Stomach (tissue), 8 donors: ENCODE measurements at regions not wholly inside any gene's neighbourhood (a gene's known extent, or its start where the extent isn't known, plus 50 kb on each side); places are given as distances from the start of the nearest gene placed in this dataset.

ENCODE experiments used
- DNase-seq, 2 donors: peaks; one replicate each; pipeline versions ENCODE4 v3.0.0 to v3.0.0-alpha.2; 2013 to 2019
- H3K27ac ChIP-seq, 5 donors: fragments of 200-600 bp in 4 of 5; sonication (generic) in 4 of 5; one replicate each; pipeline ENCODE4 v1.5.1; 2013 to 2019; ENCODE audit warnings: mild to moderate bottlenecking in 1 of 5, moderate library complexity in 1 of 5
- H3K27me3 ChIP-seq, 3 donors: fragments of 200-600 bp; sonication (generic); one replicate each; pipeline ENCODE4 v1.5.1; 2017 to 2019; ENCODE audit warnings: mixed run types in 1 of 3
- H3K36me3 ChIP-seq, 4 donors: fragments of 200-600 bp; sonication (generic); 1 replicate in 3 of 4; 2 replicates in 1 of 4; pipeline ENCODE4 v1.5.1; 2016 to 2019
- H3K4me1 ChIP-seq, 4 donors: fragments of 200-600 bp; sonication (generic); one replicate each; pipeline ENCODE4 v1.5.1; 2016 to 2019
- H3K4me3 ChIP-seq, 4 donors: fragments of 200-600 bp; sonication (generic) in 3 of 4; one replicate each; pipeline ENCODE4 v1.5.1; 2016 to 2019; ENCODE audit warnings: mild to moderate bottlenecking in 1 of 4
- H3K9me3 ChIP-seq, 4 donors: fragments of 200-600 bp; sonication (generic); one replicate each; pipeline ENCODE4 v1.5.1; 2016 to 2019
- EP300 ChIP-seq: sonication (generic); formaldehyde crosslinking; IDR thresholded peaks from one replicate; pipeline ENCODE4 v1.6.1; 2017; ENCODE audit warnings: antibody characterized with exemption
- POLR2A ChIP-seq, 4 donors: fragments of 450-650 bp; IDR thresholded peaks; one replicate each; pipeline ENCODE4 v1.6.1; 2016; ENCODE audit warnings: antibody characterized with exemption in 4 of 4, control low read depth in 2 of 4, mild to moderate bottlenecking in 1 of 4, moderate library complexity in 1 of 4
- POLR2AphosphoS5 ChIP-seq, 3 donors: sonication (generic); formaldehyde crosslinking; IDR thresholded peaks; one replicate each; pipeline ENCODE4 v1.6.1; 2016; ENCODE audit warnings: antibody characterized with exemption in 3 of 3
- WGBS, 5 donors: extraction: QIAGEN DNeasy Blood & Tissue Kit in 3 of 5; methylation state at CpG; one replicate each; pipeline versions ENCODE4 v1.1.5 to v1.1.7; 2013 to 2018; 5-methylcytosine and 5-hydroxymethylcytosine counted together
- intact Hi-C: fragments of 100-400 bp; cut with DNase I; formaldehyde crosslinking; loops from one replicate; pipeline ENCODE4 v1.15.1; 2023; ENCODE audit warnings: low total_unique reads
- TF ChIP-seq, protein P1 (sequence below), 7 experiments: fragments of 450-650 bp in 4 of 7; fragments of 200-600 bp in 3 of 7; sonication (generic) in 3 of 7; IDR thresholded peaks; one replicate each; pipeline ENCODE4 v1.5.1; 2016 to 2019; ENCODE audit warnings: antibody characterized with exemption in 7 of 7, control low read depth in 2 of 7, mild to moderate bottlenecking in 1 of 7
- donor health status: healthy with polysubstance abuse.
- donor health status: Bipolar disorder and iron deficiency.
- donor health status: healthy.

DNA sequence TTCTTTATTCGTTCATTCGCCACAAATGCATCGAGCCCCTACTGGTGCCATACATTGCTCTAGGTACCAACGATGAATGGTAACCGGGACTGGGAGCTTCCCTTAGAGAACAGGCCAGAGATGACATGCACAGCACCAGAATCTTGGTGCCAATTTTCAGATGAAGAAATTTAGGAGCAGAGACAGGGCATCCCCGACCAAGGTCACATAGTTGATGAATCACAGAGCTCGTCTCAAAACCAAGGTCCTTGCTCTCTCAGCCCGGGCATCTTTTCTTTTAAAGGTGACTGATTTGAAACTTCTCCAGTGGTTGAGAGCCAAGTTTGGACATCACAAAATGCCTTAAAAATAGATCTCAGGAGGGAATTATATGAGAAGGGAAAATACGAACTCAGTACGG is 73.2 kb upstream of the C16orf82 start:
- H3K27ac ChIP-seq = no peak overlapping the region
- H3K27me3 ChIP-seq = peaks cover 0 to 34% (median 0%) of the 10 kb centered on the region in 3 donors
- no peak overlapping the region for H3K4me3 ChIP-seq
- no peaks in the 10 kb centered on the region for H3K4me1 ChIP-seq
- DNase-seq = no peak
- intact Hi-C loops = no loop called here
- WGBS, 5 donors = 68 to 81% (median 73%) methylated on average over 10 of the region's 10 CpGs
- TF ChIP-seq EP300 (no peak), POLR2A (IDR thresholded peaks at IDR 0.05) (no peak), POLR2AphosphoS5 (IDR thresholded peaks at IDR 0.05) (no peak)
- TF ChIP-seq, protein P1, sequence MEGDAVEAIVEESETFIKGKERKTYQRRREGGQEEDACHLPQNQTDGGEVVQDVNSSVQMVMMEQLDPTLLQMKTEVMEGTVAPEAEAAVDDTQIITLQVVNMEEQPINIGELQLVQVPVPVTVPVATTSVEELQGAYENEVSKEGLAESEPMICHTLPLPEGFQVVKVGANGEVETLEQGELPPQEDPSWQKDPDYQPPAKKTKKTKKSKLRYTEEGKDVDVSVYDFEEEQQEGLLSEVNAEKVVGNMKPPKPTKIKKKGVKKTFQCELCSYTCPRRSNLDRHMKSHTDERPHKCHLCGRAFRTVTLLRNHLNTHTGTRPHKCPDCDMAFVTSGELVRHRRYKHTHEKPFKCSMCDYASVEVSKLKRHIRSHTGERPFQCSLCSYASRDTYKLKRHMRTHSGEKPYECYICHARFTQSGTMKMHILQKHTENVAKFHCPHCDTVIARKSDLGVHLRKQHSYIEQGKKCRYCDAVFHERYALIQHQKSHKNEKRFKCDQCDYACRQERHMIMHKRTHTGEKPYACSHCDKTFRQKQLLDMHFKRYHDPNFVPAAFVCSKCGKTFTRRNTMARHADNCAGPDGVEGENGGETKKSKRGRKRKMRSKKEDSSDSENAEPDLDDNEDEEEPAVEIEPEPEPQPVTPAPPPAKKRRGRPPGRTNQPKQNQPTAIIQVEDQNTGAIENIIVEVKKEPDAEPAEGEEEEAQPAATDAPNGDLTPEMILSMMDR (IDR thresholded peaks at IDR 0.05) = no peak
- H3K9me3 ChIP-seq = peaks cover 0 to 17% (median 13%) of the 10 kb centered on the region in 4 donors
- H3K36me3 ChIP-seq = no peaks in the 10 kb centered on the region

DNA sequence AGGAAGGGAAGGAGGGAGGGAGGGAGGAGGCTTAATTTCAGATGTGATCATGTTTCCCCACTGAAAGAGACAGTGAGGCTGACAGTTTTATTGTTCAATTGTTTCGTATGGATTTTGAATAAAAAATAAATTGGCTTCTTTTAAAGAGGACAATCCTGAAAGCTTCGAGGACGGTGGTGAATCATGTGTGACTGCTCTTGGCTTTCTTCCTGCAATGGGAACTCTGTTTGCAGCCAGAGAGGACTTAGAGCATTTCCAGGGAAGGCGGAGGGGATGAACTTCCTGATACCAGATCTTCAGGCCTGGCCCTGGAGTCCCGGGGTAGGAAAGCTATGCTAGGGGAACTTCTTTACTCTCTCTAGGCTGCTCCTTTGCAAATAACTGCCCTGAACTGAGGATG is 72.8 kb upstream of the C16orf82 start:
- intact Hi-C loops = no loop called here
- H3K27ac ChIP-seq = no peak overlapping the region
- H3K36me3 ChIP-seq = no peaks in the 10 kb centered on the region
- H3K4me3 ChIP-seq = no peak overlapping the region
- TF ChIP-seq, protein P1 (IDR thresholded peaks at IDR 0.05) = no peak
- no peak for TF ChIP-seq EP300
- TF ChIP-seq POLR2A (IDR thresholded peaks at IDR 0.05) = no peak
- TF ChIP-seq POLR2AphosphoS5 (IDR thresholded peaks at IDR 0.05) = no peak
- H3K9me3 ChIP-seq = peaks cover 0 to 17% (median 13%) of the 10 kb centered on the region in 4 donors
- WGBS, 5 donors = 29 to 55% (median 46%) methylated on average over 5 of the region's 5 CpGs
- H3K27me3 ChIP-seq = peaks cover 0 to 34% (median 0%) of the 10 kb centered on the region in 3 donors
- DNase-seq = no peak
- no peaks in the 10 kb centered on the region for H3K4me1 ChIP-seq

DNA sequence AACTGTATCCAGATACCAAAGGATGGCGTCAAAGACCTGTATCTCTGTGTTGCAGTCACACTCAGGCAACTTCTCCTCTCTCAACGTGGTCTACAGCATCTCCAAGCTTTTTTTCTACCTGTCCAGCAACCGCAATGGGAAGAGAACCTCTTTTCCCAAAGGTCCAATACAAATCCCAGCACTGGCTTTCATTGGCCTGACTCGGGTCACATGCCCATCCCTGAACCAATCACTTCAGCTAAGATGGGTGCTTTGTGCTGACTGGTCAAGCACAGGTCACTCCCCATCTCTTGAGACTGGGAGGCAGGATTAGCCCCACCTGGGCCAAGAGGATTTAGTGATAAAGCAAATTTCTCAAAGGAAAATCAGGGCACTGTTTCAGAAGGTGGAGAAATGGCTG is 71.2 kb upstream of the C16orf82 start:
- 66 to 76% (median 71%) methylated on average over 4 of the region's 4 CpGs for WGBS, 5 donors

DNA sequence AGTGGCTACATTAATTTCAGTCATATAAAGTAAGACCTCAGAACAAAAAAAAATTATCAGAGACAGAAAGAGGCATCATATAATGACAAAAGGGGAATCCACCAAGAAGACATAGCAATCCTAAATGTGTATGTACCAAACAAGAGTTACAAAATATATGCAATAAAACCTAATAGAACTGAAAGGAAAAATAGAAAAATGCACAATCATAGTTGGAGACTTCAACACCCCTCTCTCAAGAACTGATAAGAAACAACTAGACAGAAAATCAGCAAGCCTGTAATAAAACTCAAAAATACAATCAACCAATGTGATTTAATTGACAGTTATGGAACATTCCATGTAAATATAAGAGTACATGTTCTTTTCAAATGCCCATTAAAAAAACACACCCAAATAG is 61.3 kb upstream of the C16orf82 start:
- DNase-seq = no peak

More for the DNA sequence above, 71.2 kb upstream of the C16orf82 start:
- Histone ChIP-seq H3K9me3 (peaks cover 0 to 17% (median 13%) of the 10 kb centered on the region in 4 donors), H3K4me3 (no peak overlapping the region), H3K27me3 (peaks cover 0 to 34% (median 0%) of the 10 kb centered on the region in 3 donors), H3K27ac (no peak overlapping the region), H3K36me3 (no peaks in the 10 kb centered on the region), H3K4me1 (no peaks in the 10 kb centered on the region)
- no peak for DNase-seq
- TF ChIP-seq POLR2AphosphoS5 (IDR thresholded peaks at IDR 0.05) = no peak
- TF ChIP-seq POLR2A (IDR thresholded peaks at IDR 0.05) = no peak
- TF ChIP-seq, protein P1 (IDR thresholded peaks at IDR 0.05) = no peak
- no peak for TF ChIP-seq EP300
- intact Hi-C loops = no loop called here

More for the DNA sequence above, 61.3 kb upstream of the C16orf82 start:
- Histone ChIP-seq H3K27me3 (no peaks in the 10 kb centered on the region), H3K27ac (no peak overlapping the region), H3K4me1 (no peaks in the 10 kb centered on the region), H3K9me3 (peaks cover 0 to 8% (median 0%) of the 10 kb centered on the region in 4 donors), H3K36me3 (no peaks in the 10 kb centered on the region), H3K4me3 (no peak overlapping the region)
- TF ChIP-seq POLR2AphosphoS5 (IDR thresholded peaks at IDR 0.05) (no peak), EP300 (no peak), POLR2A (IDR thresholded peaks at IDR 0.05) (no peak)
- TF ChIP-seq, protein P1 (IDR thresholded peaks at IDR 0.05) = no peak
- intact Hi-C loops = no loop called here
